A549 (cell line): ENCODE measurements at regions not wholly inside any gene's neighbourhood (a gene's known extent, or its start where the extent isn't known, plus 50 kb on each side); places are given as distances from the start of the nearest gene placed in this dataset.

Experiments
- ATAC-seq, 2 experiments: fragments of 200-7000 bp in 1 of 2; fragments of >200 bp in 1 of 2; cut with Nextera tagmentation in 1 of 2; cut with Tn5 transposase in 1 of 2; 3 replicates each; pipeline versions ENCODE4 v1.8.0 to v1.9.1; 2018 to 2020; ENCODE audit warnings: mild to moderate bottlenecking in 1 of 2, moderate library complexity in 1 of 2
- CTCF ChIA-PET: fragments of 300-600 bp; sonication (Branson Sonifier 250); formaldehyde crosslinking; extraction: SDS; loops from one replicate; lab custom pipeline; 2021; ENCODE audit warnings: antibody characterized with exemption, inconsistent platforms; lab: Yijun Ruan, JAX
- POLR2A ChIA-PET: fragments of 350-600 bp; formaldehyde crosslinking; extraction: SDS; loops from one replicate; lab custom pipeline; 2021; ENCODE audit warnings: antibody characterized with exemption, inconsistent platforms; lab: Yijun Ruan, JAX
- DNase-seq, 2 experiments: peaks; one replicate each; pipeline versions ENCODE4 v3.0.0 to v3.0.0-alpha.2; 2011 to 2016; ENCODE audit warnings: low read depth in 1 of 2, low spot score in 1 of 2
- FAIRE-seq: peaks from 2 replicates; lab custom pipeline; 2011; peaks lifted over from hg19 to GRCh38; lab: Jason Lieb, UNC
- H3K27ac ChIP-seq, 2 experiments: fragments of >200 bp; sonication (Bioruptor Twin); formaldehyde crosslinking; 3 replicates each; pipeline ENCODE4 v1.5.1; 2016 to 2017
- H3K4me1 ChIP-seq: fragments of >200 bp; sonication (Bioruptor Twin); formaldehyde crosslinking; 3 replicates; pipeline ENCODE4 v1.6.1; 2016
- H3K4me2 ChIP-seq: fragments of >200 bp; sonication (Bioruptor Twin); formaldehyde crosslinking; 3 replicates; pipeline ENCODE4 v1.6.1; 2016
- H3K4me3 ChIP-seq: fragments of >200 bp; sonication (Bioruptor Twin); formaldehyde crosslinking; 3 replicates; pipeline ENCODE4 v1.5.1; 2016
- H3K9me3 ChIP-seq: fragments of >200 bp; sonication (Bioruptor Twin); formaldehyde crosslinking; 3 replicates; pipeline ENCODE4 v1.6.1; 2016
- ATOH8 ChIP-seq: fragments of 250-450 bp; sonication (Bioruptor Pico); IDR thresholded peaks from 2 replicates; pipeline ENCODE4 v1.5.0; 2020; ENCODE audit warnings: low read depth, mild to moderate bottlenecking, moderate library complexity
- BCL3 ChIP-seq: fragments of >200 bp; sonication (Bioruptor Twin); formaldehyde crosslinking; IDR thresholded peaks from 3 replicates; pipeline ENCODE4 v1.6.1; 2016
- BHLHE40 ChIP-seq: IDR thresholded peaks from 2 replicates; pipeline ENCODE4 v1.6.1; 2012; ENCODE audit warnings: low read depth, low read length, inconsistent platforms
- E2F6 ChIP-seq: IDR thresholded peaks from 2 replicates; pipeline ENCODE4 v1.6.1; 2012; ENCODE audit warnings: low read depth, borderline replicate concordance
- EHF ChIP-seq: fragments of 250-450 bp; sonication (Bioruptor Pico); IDR thresholded peaks from 2 replicates; pipeline ENCODE4 v1.5.0; 2020; ENCODE audit warnings: mild to moderate bottlenecking
- ELK1 ChIP-seq: fragments of 150-350 bp; IDR thresholded peaks from 2 replicates; pipeline ENCODE4 v1.6.1; 2014; ENCODE audit warnings: low read depth, mild to moderate bottlenecking, low read length
- EP300 ChIP-seq, 2 experiments: fragments of >200 bp; sonication (Bioruptor Twin); formaldehyde crosslinking; IDR thresholded peaks; 2 replicates in 1 of 2; 3 replicates in 1 of 2; pipeline ENCODE4 v1.6.1; 2016 to 2017
- FOXS1 ChIP-seq: fragments of 250-450 bp; sonication (Bioruptor Pico); IDR thresholded peaks from 2 replicates; pipeline ENCODE4 v1.5.0; 2020; ENCODE audit warnings: mild to moderate bottlenecking, moderate library complexity
- GATA3 ChIP-seq: IDR thresholded peaks from 2 replicates; pipeline ENCODE4 v1.6.1; 2012; ENCODE audit warnings: borderline replicate concordance
- HDAC2 ChIP-seq: fragments of 200-600 bp; sonication (generic); IDR thresholded peaks from 2 replicates; pipeline ENCODE4 v1.6.1; 2016
- HES2 ChIP-seq: fragments of >200 bp; sonication (Bioruptor Twin); formaldehyde crosslinking; IDR thresholded peaks from 2 replicates; pipeline ENCODE4 v1.6.1; 2016
- HEYL ChIP-seq: fragments of 250-450 bp; sonication (Bioruptor Pico); IDR thresholded peaks from 2 replicates; pipeline ENCODE4 v1.8.0; 2021; ENCODE audit warnings: mild to moderate bottlenecking, moderate library complexity
- HMGXB4 ChIP-seq: fragments of 250-450 bp; sonication (Bioruptor Pico); IDR thresholded peaks from 2 replicates; pipeline ENCODE4 v1.5.0; 2021; ENCODE audit warnings: mild to moderate bottlenecking, moderate library complexity, borderline replicate concordance
- HOXA7 ChIP-seq: fragments of 250-450 bp; sonication (Bioruptor Pico); IDR thresholded peaks from 2 replicates; pipeline ENCODE4 v1.5.0; 2020; ENCODE audit warnings: mild to moderate bottlenecking, moderate library complexity
- HOXB13 ChIP-seq: fragments of 250-450 bp; sonication (Bioruptor Pico); IDR thresholded peaks from 2 replicates; pipeline ENCODE4 v1.5.0; 2020; ENCODE audit warnings: low read depth, mild to moderate bottlenecking, moderate library complexity
- JUN ChIP-seq, 2 experiments: fragments of >200 bp; sonication (Bioruptor Twin); formaldehyde crosslinking; IDR thresholded peaks; 2 replicates in 1 of 2; 3 replicates in 1 of 2; pipeline ENCODE4 v1.6.1; 2016 to 2017
- MAX ChIP-seq: IDR thresholded peaks from 2 replicates; pipeline ENCODE4 v1.6.1; 2012
- NFE2L2 ChIP-seq: fragments of 150-350 bp; conservative IDR thresholded peaks from 2 replicates; pipeline ENCODE4 v1.6.1; 2014; ENCODE audit warnings: low read length
- NPAS2 ChIP-seq: fragments of 250-450 bp; sonication (Bioruptor Pico); IDR thresholded peaks from 2 replicates; pipeline ENCODE4 v1.8.0; 2022; ENCODE audit warnings: mild to moderate bottlenecking, moderate library complexity, borderline replicate concordance
- NR3C1 ChIP-seq: fragments of >200 bp; sonication (Bioruptor Twin); formaldehyde crosslinking; IDR thresholded peaks from 3 replicates; pipeline ENCODE4 v1.6.1; 2017
- PHF8 ChIP-seq: fragments of 200-600 bp; sonication (generic); IDR thresholded peaks from 2 replicates; pipeline ENCODE4 v1.6.1; 2016; ENCODE audit warnings: low read depth, mild to moderate bottlenecking, antibody characterized with exemption, moderate library complexity, borderline replicate concordance
- RCOR1 ChIP-seq: fragments of 150-350 bp; IDR thresholded peaks from 2 replicates; pipeline ENCODE4 v1.6.1; 2014; ENCODE audit warnings: antibody characterized with exemption, low read length, low read depth
- TP53 ChIP-seq: fragments of 250-450 bp; sonication (Bioruptor Pico); IDR thresholded peaks from 2 replicates; pipeline ENCODE4 v1.5.0; 2021; ENCODE audit warnings: mild to moderate bottlenecking, moderate library complexity
- ZC3H11A ChIP-seq: fragments of 450-650 bp; IDR thresholded peaks from 2 replicates; pipeline ENCODE4 v1.6.1; 2014; ENCODE audit warnings: antibody characterized with exemption, mild to moderate bottlenecking
- ZFP36 ChIP-seq: fragments of 450-650 bp; IDR thresholded peaks from 2 replicates; pipeline ENCODE4 v1.6.1; 2014; ENCODE audit warnings: borderline replicate concordance; ENCODE audit not compliant: partially characterized antibody
- ZSCAN20 ChIP-seq: fragments of 250-450 bp; sonication (Bioruptor Pico); IDR thresholded peaks from 2 replicates; pipeline ENCODE4 v1.8.0; 2022; ENCODE audit warnings: mild to moderate bottlenecking, moderate library complexity
- WGBS: methylation state at CpG from one replicate; pipeline ENCODE4 v1.1.6; 2017; ENCODE audit errors: missing lambda C conversion rate; 5-methylcytosine and 5-hydroxymethylcytosine counted together

- no peak overlapping the region for H3K4me3 ChIP-seq
- POLR2A ChIA-PET, result no interaction called here
- TF ChIP-seq HMGXB4 (CRISPR knock-in tag) (no peak), BHLHE40 (no peak), EHF (no peak), PHF8 (no peak), RCOR1 (no peak), TP53 (CRISPR knock-in tag) (no peak), ELK1 (no peak), NFE2L2 (no peak), JUN (IDR thresholded peaks at IDR 0.05) (no peak), BCL3 (no peak), NPAS2 (CRISPR knock-in tag) (no peak), HES2 (no peak), FOXS1 (CRISPR knock-in tag) (no peak), HDAC2 (no peak), ATOH8 (CRISPR knock-in tag) (no peak), ZC3H11A (no peak)
- TF ChIP-seq, all 56 proteins: peak for 0
- no peaks in the 10 kb centered on the region for H3K4me1 ChIP-seq
- no peak overlapping the region for H3K4me2 ChIP-seq
- ATAC-seq (no peak), DNase-seq (no peak), FAIRE-seq (no peak)
- H3K9me3 ChIP-seq, result 0 out of 3 replicates have a peak, but pooled peaks cover 2% of the 10 kb centered on the region
- 49% methylated on average over 4 of the region's 4 CpGs for WGBS
- CTCF ChIA-PET, result interaction anchor here (0.9 kb wide), 1 partner anchor 13 kb away, joined by 3 read pairs; no protein-coding TSS in a partner anchor
- no peak overlapping the region for H3K27ac ChIP-seq
Measured at GRCh38 chr2:56718413-56718812, 534.6 kb downstream of the CCDC85A start.

GRCh38 chr2:56729212-56729611 lies 545.4 kb downstream of the CCDC85A start:
- H3K4me3 ChIP-seq, result no peak overlapping the region
- no peak overlapping the region for H3K27ac ChIP-seq
- no peak overlapping the region for H3K4me2 ChIP-seq
- DNase-seq, result no peak
- 2% methylated on average over 1 of the region's 1 CpG for WGBS
- TF ChIP-seq JUN (IDR thresholded peaks at IDR 0.05) (no peak), HEYL (CRISPR knock-in tag) (no peak), ZSCAN20 (CRISPR knock-in tag) (no peak), MAX (no peak), HDAC2 (no peak), EP300 (IDR thresholded peaks at IDR 0.05) (no peak), HOXA7 (CRISPR knock-in tag) (no peak), NR3C1 (no peak), GATA3 (no peak), HES2 (no peak), E2F6 (no peak), HOXB13 (CRISPR knock-in tag) (no peak), ZFP36 (no peak)
- no peak for FAIRE-seq
- peaks cover 23% of the 10 kb centered on the region for H3K9me3 ChIP-seq
- H3K4me1 ChIP-seq, result no peaks in the 10 kb centered on the region
- ChIA-PET POLR2A (no interaction called here), CTCF (no interaction called here)
- ATAC-seq, result no peak
